ENCODE measurements at regions not wholly inside any gene's neighbourhood (a gene's known extent, or its start where the extent isn't known, plus 50 kb on each side); places are given as distances from the start of the nearest gene placed in this dataset.

- TF ChIP-seq CTCF (IDR thresholded peaks at IDR 0.05; ENCODE audit: insufficient read depth, low read depth, low read length, missing control alignments), result no peak
- DNase-seq (ENCODE audit: low read depth), result no peak
- no peak overlapping the region for H3K4me3 ChIP-seq (ENCODE audit: low read depth, low read length)
These were observed 997.0 kb downstream of the GRIK2 start for GRCh38 chr6:102390541-102390940.

- no peak for DNase-seq (ENCODE audit: low read depth)
- no peak overlapping the region for H3K4me3 ChIP-seq (ENCODE audit: low read depth, low read length)
- no peak for TF ChIP-seq CTCF (IDR thresholded peaks at IDR 0.05; ENCODE audit: insufficient read depth, low read depth, low read length, missing control alignments)
These were observed 996.5 kb downstream of the GRIK2 start for GRCh38 chr6:102389994-102390393.

- TF ChIP-seq CTCF (IDR thresholded peaks at IDR 0.05; ENCODE audit: insufficient read depth, low read depth, low read length, missing control alignments), result no peak
- no peak overlapping the region for H3K4me3 ChIP-seq (ENCODE audit: low read depth, low read length)
- no peak for DNase-seq (ENCODE audit: low read depth)
These were observed 994.0 kb downstream of the GRIK2 start for GRCh38 chr6:102387326-102388033.

- DNase-seq (ENCODE audit: low read depth), result no peak
- H3K4me3 ChIP-seq (ENCODE audit: low read depth, low read length), result no peak overlapping the region
- no peak for TF ChIP-seq CTCF (IDR thresholded peaks at IDR 0.05; ENCODE audit: insufficient read depth, low read depth, low read length, missing control alignments)
These were observed 987.7 kb downstream of the GRIK2 start for GRCh38 chr6:102381203-102381602.

- no peak for DNase-seq (ENCODE audit: low read depth)
- no peak for TF ChIP-seq CTCF (IDR thresholded peaks at IDR 0.05; ENCODE audit: insufficient read depth, low read depth, low read length, missing control alignments)
- H3K4me3 ChIP-seq (ENCODE audit: low read depth, low read length), result no peak overlapping the region
These were observed 962.7 kb downstream of the GRIK2 start for GRCh38 chr6:102356170-102356569.

- H3K4me3 ChIP-seq (ENCODE audit: low read depth, low read length), result no peak overlapping the region
- no peak for DNase-seq (ENCODE audit: low read depth)
- no peak for TF ChIP-seq CTCF (IDR thresholded peaks at IDR 0.05; ENCODE audit: insufficient read depth, low read depth, low read length, missing control alignments)
These were observed 962.1 kb downstream of the GRIK2 start for GRCh38 chr6:102355578-102355977.

GRCh38 chr6:102352552-102352951, 959.0 kb downstream of the GRIK2 start:
- H3K4me3 ChIP-seq (ENCODE audit: low read depth, low read length), result no peak overlapping the region
- no peak for TF ChIP-seq CTCF (IDR thresholded peaks at IDR 0.05; ENCODE audit: insufficient read depth, low read depth, low read length, missing control alignments)
- DNase-seq (ENCODE audit: low read depth), result no peak
